ENCODE measurements at regions not wholly inside any gene's neighbourhood (a gene's known extent, or its start where the extent isn't known, plus 50 kb on each side); places are given as distances from the start of the nearest gene placed in this dataset.

GRCh38 chr10:61841338-61841875 is 60.1 kb upstream of the ARID5B start:
- no peak for DNase-seq (ENCODE audit: low read depth in 2 of 2)

GRCh38 chr10:61842755-61843497 is 58.6 kb upstream of the ARID5B start:
- DNase-seq (ENCODE audit: low read depth in 2 of 2) = peak in 1 of 2 donors; percentile 31

- no peak for DNase-seq (ENCODE audit: low read depth in 2 of 2)
These were observed 57.2 kb upstream of the ARID5B start for GRCh38 chr10:61844116-61844822.

GRCh38 chr10:61845196-61845949 is 56.1 kb upstream of the ARID5B start:
- no peak for DNase-seq (ENCODE audit: low read depth in 2 of 2)

GRCh38 chr10:61845950-61846268 is 55.6 kb upstream of the ARID5B start:
- DNase-seq (ENCODE audit: low read depth in 2 of 2) = no peak

- no peak for DNase-seq (ENCODE audit: low read depth in 2 of 2)
These were observed 55.0 kb upstream of the ARID5B start for GRCh38 chr10:61846370-61847031.

- peak; percentile 4 to 63 for DNase-seq (ENCODE audit: low read depth in 2 of 2)
These were observed 54.4 kb upstream of the ARID5B start for GRCh38 chr10:61847087-61847486.

- DNase-seq (ENCODE audit: low read depth in 2 of 2) = no peak
These were observed 53.9 kb upstream of the ARID5B start for GRCh38 chr10:61847640-61848039.

- no peak for DNase-seq (ENCODE audit: low read depth in 2 of 2)
These were observed 51.1 kb upstream of the ARID5B start for GRCh38 chr10:61850376-61850775.

Data from lung microvascular endothelial cell (primary cell).